ENCODE measurements at regions not wholly inside any gene's neighbourhood (a gene's known extent, or its start where the extent isn't known, plus 50 kb on each side); places are given as distances from the start of the nearest gene placed in this dataset.

DNA sequence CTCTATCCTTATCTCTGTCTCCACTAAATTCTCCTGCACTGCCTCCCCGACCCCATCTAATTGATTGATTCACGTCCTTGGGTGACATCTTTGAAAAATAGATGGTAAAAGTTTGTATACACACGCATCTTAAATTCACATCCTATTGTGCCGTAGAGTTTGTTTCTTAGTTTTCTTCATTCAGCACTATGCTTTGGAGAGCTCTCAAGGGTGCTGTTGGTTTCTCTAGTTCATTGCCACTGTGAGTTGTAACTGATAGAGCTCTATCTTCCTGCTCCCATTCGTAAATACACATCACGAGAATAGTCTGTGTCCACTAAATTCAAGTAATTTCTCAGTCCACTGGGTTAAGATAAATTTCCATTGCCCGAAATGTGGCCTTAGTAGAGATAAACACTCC is 1537.4 kb downstream of the AACS start:
- CTCF ChIA-PET, result no interaction called here
- POLR2A ChIA-PET, result no interaction called here
- TF ChIP-seq CTCF (IDR thresholded peaks at IDR 0.05; ENCODE audit: insufficient read depth, low read depth, low read length), result no peak

DNA sequence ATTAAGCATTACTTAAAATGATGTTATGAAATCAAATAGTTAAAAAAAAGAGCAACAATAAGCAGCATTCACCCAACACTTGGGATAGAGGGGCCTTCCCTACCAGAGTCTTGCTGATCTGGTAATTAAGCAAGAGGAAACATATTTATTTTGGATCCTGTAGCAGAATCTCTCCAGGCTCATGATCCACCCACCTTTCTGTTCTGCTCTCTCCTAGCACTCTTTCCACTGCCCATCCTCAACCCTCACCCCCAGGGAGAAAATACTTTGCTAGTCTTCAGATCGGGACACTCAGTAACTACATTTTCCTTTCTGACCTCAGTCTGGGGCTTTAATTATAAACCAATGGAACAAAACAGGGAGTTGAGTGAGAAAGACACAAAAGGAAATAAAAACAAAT is 1541.9 kb downstream of the AACS start:
- H3K4me3 ChIP-seq (ENCODE audit: low read depth, low read length), result no peak overlapping the region
- TF ChIP-seq CTCF (IDR thresholded peaks at IDR 0.05; ENCODE audit: insufficient read depth, low read depth, low read length), result no peak
- H3K27me3 ChIP-seq (ENCODE audit: control insufficient read depth, insufficient read depth, low read length), result no peaks in the 10 kb centered on the region
- POLR2A ChIA-PET, result no interaction called here
- DNase-seq (ENCODE audit: low read depth), result no peak
- H3K36me3 ChIP-seq (ENCODE audit: control insufficient read depth, insufficient read depth, low read length), result no peaks in the 10 kb centered on the region
- CTCF ChIA-PET, result no interaction called here

More for the DNA sequence above, 1537.4 kb downstream of the AACS start:
- Histone ChIP-seq H3K27me3 (ENCODE audit: control insufficient read depth, insufficient read depth, low read length) (no peaks in the 10 kb centered on the region), H3K36me3 (ENCODE audit: control insufficient read depth, insufficient read depth, low read length) (no peaks in the 10 kb centered on the region), H3K4me3 (ENCODE audit: low read depth, low read length) (no peak overlapping the region)
- DNase-seq (ENCODE audit: low read depth), result no peak

DNA sequence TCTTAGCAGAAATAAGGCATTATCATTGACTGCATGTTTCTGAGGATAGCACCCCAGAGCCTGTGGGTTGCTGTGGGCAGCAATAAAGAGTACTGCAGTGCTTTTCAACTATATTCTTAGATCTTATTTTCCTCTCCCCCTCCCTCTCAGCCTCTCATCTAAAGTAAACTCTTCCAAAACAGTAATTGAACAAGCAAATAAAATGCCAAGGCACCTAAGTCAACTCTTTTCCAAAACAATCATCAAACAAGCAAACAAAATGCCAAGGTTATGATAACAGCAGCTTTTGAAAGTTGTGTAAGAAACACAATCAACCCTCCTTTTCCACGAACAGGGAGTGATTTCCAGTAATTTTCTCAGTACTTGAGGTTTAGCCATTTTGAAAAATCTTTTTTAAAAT is 1542.6 kb downstream of the AACS start:
- Histone ChIP-seq H3K27me3 (ENCODE audit: control insufficient read depth, insufficient read depth, low read length) (no peaks in the 10 kb centered on the region), H3K36me3 (ENCODE audit: control insufficient read depth, insufficient read depth, low read length) (no peaks in the 10 kb centered on the region), H3K4me3 (ENCODE audit: low read depth, low read length) (no peak overlapping the region)
- ChIA-PET CTCF (no interaction called here), POLR2A (no interaction called here)
- DNase-seq (ENCODE audit: low read depth), result no peak
- TF ChIP-seq CTCF (IDR thresholded peaks at IDR 0.05; ENCODE audit: insufficient read depth, low read depth, low read length), result no peak

DNA sequence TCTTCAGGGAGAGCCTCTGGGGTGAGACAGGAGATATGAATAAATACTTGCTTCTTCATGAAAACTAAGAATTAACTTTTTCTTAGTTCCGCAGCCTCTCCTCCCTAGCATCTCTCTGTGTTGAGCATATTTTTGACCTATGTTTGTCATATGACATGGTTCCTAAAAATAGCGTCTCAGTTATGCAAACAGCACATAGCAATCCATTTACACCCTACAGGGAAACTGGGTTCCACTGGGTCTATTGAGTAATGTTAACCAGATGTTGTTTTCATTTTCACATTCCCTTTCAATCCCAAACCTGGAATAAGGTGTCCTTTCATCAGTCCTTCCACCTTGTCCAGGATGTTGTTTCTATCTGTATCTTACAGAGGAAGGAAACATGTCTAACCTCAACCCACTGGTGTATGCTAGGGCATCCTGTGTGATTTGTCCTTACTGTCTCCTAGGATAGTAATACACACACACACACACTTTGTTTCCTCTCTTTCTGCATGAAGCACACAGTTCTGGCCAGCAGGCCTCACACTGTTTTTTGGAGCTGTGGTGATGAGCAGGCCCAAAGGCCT is 1543.5 kb downstream of the AACS start:
- H3K27me3 ChIP-seq (ENCODE audit: control insufficient read depth, insufficient read depth, low read length), result no peaks in the 10 kb centered on the region
- H3K36me3 ChIP-seq (ENCODE audit: control insufficient read depth, insufficient read depth, low read length), result no peaks in the 10 kb centered on the region
- POLR2A ChIA-PET, result no interaction called here
- H3K4me3 ChIP-seq (ENCODE audit: low read depth, low read length), result no peak overlapping the region
- no peak for DNase-seq (ENCODE audit: low read depth)
- TF ChIP-seq CTCF (IDR thresholded peaks at IDR 0.05; ENCODE audit: insufficient read depth, low read depth, low read length), result no peak
- CTCF ChIA-PET, result no interaction called here

DNA sequence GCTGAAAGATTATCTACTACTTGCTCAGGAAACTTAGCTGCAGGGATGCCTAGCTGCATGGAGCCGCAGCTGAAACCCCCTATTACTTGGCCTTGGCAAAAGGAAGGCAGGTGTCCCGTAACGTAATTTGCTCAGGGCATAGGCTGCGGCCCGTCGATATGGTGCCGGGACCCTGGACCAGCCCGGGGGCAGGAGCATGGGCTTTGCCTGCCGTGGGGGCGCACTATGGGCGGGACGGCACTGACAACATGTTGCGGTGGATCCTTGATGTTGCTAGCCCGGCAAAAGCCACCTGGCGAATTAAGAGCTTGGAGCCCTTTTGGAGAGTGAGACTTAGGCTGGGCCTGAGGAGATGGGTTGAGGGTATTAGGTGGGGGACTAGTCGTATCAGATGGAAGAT is 1551.2 kb downstream of the AACS start:
- POLR2A ChIA-PET, result no interaction called here
- CTCF ChIA-PET, result interaction anchor here (1.1 kb wide), 1 partner anchor 8 kb away, joined by 3 read pairs; no protein-coding TSS in a partner anchor
- Histone ChIP-seq H3K4me3 (ENCODE audit: low read depth, low read length) (no peak overlapping the region), H3K36me3 (ENCODE audit: control insufficient read depth, insufficient read depth, low read length) (no peaks in the 10 kb centered on the region), H3K27me3 (ENCODE audit: control insufficient read depth, insufficient read depth, low read length) (no peaks in the 10 kb centered on the region)
- DNase-seq (ENCODE audit: low read depth), result no peak
- TF ChIP-seq CTCF (IDR thresholded peaks at IDR 0.05; ENCODE audit: insufficient read depth, low read depth, low read length), result no peak
